Renal cortical epithelial cell (primary cell): ENCODE measurements at regions not wholly inside any gene's neighbourhood (a gene's known extent, or its start where the extent isn't known, plus 50 kb on each side); places are given as distances from the start of the nearest gene placed in this dataset.
"Not testable (repeated sequence)": the region's sequence is repeated elsewhere in the genome, so short reads cannot be mapped to it uniquely, and the experiment has no call there.

Experiments
- DNase-seq: peaks from one replicate; pipeline ENCODE4 v3.0.0-alpha.2; 2011; ENCODE audit warnings: low read depth

DNA sequence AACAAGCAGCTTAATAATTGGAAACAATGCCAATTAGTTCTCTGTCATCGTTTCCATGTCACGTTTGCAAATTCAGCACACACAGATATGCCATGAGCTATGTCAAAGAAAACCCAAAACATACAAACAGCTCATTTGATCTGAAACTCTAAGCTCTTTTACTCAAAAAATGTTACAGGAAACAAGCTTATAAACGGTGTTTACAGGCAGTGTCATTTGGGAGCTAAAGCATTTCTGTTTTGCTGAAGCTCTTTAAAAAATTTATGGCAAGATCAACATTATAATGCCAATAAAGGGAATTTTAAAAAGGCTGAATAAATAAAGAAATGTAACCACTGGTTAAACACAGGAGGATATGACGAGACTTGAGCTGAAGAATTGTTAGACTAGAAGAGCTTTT is 94.0 kb upstream of the HS3ST2 start:
- no peak for DNase-seq

DNA sequence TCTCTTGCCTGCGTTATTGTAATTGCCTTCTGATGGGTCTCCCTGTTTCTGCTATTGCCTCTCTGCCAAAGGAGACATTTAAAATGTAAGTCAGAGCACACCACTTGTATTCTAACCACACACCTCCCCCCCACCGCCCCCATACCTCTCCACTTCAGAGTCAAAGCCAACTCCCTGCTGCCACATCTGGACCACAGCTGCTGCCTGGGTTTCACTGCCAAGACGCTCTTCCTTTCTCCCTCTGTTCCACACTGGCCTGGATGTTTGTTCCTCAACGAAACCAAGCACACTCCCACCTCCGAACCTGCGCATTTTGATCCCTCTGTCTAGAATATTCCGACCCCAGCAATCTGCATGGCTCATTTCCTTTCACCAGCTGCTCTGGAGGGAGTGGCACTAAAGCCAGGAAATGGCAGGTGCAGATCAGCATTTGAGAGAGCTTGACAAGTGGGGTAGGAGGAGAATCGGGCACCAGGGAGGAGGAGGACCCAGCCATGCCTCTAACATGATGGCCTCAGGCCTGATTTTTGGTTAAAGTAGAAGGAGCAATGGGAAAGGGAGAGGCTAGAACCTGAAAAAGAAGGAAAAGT is 92.4 kb upstream of the HS3ST2 start:
- DNase-seq, result no peak

DNA sequence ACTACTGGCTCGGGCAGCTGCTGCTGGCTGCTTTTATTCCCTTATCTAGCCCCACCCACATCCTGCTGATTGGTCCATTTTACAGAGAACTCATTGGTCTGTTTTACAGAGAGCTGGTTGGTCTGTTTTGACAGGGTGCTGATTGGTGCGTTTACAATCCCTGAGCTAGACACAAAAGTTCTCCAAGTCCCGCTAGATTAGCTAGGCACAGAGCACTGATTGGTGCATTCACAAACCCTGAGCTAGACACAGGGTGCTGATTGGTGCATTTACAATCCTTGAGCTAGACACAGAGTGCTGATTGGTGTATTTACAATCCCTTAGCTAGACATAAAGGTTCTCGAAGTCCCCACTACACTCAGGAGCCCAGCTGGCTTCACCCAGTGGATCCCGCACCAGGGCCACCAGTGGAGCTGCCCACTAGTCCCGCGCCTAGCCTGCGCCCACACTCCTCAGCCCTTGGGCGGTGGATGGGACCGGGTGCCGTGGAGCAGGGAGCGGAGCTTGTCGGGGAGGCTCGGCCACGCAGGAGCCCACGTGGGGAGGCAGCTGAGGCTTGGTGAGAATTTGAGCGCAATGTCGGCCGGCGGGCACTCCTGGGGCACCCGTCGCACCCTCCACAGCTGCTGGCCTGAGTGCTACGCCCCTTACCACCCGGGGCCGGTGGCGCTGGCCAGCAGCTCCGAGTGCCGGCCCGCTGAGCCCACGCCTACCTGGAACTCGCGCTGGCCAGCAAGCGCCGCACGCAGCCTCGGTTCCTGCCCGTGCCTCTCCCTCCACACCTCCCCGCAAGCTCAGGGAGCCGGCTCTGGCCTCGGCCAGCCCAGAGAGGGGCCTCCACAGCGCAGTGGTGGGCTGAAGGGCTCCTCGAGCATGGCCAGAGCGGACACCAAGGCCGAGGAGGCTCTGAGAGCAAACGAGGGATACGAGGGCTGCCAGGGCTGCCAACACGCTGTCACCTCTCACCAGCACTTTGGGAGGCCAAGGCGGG is 91.1 kb upstream of the HS3ST2 start:
- DNase-seq, result not testable (repeated sequence)

DNA sequence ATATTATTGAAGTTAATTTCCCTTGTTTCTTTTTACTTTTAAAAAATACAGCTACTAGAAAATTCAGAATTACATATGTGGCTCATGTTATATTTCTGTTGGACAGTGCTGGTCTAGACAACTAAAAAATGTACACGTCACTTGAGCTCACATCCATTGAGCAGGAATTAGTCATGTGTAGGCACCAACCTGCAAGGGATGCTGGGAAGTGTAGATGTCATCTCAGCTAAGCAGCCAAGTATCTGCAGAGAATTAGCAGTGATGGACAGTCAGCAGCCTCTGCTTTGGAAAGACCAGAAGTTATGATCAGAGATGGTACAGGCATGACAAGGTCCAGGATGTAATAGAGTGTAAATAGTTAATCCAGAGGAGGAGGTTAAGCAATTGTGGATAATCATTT is 87.1 kb upstream of the HS3ST2 start:
- DNase-seq, result no peak

DNA sequence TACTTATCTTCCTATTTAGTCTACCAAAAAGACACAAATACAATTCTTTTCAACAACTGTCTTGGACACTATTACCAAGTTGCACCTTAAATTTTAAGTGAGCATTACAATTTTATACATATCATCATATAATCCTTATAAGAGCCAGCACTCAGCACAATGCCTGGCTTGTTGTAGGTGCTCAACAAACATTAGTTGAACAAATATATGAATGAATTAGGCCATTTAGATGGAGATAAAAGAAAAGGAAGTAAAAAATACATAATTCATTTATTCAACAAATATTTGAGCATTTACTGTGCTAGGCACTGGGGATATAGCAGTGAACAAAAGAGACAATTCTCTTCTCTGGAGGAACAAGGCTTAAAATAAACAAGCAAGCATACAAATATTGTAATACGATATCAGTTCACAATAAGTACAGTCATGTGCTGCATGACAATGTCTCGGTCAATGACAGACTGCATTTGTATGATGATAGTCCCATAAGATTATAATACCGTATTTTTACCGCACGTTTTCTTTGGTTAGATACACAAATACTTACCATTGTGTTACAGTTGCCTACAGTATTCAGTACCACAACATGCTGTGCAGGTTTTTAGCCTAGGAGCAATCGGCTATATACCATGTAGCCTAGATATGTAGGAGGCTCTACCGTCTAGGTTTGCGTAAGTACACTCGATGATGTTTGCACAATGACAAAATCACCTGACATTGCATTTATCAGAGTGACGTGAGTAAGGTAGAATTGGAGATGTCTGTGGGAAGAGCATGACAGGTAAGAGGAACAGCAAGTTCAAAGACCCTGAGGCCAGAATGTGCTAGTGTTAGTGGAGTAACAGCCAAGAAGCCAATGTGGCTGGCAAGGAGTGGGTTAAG is 86.4 kb upstream of the HS3ST2 start:
- DNase-seq, result no peak

DNA sequence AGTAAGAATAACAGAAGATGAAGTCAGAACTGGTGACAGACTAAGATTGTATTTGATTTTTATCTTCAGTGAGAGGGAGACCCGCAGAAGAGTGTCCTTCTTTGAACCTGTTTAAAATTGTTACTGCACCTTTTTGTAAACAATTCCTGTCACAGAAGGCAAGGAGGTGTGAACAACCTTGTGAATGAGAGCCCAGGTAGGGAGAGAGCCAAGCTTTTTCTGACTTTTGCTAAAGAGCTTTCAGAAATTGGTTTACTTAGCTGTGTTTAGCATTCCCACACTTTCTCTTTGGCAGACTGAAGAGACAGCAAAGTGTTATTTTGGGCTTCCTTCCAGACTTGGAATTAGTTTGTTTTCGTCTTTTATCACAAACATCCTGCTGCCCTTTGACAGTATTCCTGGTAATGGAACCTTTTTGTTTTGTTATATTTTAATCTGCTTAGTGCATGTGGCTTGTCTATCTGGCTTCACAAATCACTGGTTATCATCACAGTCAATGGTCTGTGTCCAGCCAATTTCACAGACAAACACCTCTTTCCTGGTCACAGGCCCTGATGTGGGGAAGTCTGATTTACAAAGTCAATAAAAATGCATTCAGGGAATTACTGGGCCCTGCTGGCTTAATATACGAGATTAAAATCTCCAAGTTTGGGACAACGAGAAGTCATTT is 85.7 kb upstream of the HS3ST2 start:
- DNase-seq, result no peak

DNA sequence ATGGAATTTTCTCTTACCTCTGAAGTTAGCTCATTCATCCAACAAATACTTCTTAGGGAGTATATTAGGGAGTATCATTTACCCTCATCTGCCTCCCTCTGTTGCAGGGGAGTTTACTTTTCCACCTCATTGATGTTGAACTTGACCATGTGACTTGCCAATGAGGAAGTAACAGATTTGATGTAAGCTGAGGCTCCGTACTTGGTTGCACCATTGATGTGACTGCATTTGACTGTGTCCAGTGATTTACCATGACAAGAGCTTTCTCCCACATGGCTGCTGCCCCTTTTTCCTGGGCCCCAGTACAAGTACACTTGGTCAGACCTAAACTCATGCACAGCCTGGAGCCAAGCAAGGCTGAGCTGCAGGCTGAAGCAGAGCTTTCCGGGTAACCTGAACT is 81.6 kb upstream of the HS3ST2 start:
- no peak for DNase-seq

DNA sequence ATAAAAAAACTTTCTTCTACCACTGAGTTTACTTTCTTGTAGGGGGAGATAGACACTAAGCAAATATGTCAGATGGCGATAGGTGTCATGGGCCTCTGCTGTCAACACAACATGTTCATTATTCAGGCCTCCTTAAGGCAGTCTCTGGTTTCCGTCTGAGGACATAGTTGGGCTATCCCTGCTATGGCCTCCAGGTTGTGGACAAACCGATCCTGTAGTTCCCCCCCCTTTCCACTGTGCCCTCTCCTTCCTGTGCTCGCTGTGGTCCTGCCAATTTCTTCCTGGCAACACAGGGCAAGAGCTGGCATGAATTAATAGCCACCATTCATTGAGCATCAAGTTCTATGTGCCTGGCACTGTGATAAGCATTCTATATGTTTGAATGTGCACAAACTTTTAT is 81.0 kb upstream of the HS3ST2 start:
- DNase-seq, result no peak

DNA sequence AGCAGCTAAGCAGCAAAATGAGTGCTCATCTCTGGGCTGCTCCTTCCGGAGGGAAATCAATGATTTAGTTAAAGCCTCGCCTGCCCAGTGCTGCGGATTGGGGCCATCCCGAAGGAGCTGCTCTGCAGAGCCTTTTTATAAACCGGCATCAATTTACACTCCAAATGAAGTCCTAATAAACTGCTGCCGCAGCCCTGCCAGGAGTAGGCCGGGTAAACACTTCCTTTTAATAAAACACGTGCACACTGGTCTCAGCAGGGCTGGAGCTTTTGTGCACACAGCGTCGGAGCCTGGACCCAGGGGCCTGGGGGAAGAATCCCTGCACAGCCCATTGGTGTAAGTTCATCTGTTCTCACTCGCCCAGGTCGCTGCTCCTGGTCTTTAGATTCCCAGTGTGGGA is 79.6 kb upstream of the HS3ST2 start:
- DNase-seq, result no peak

DNA sequence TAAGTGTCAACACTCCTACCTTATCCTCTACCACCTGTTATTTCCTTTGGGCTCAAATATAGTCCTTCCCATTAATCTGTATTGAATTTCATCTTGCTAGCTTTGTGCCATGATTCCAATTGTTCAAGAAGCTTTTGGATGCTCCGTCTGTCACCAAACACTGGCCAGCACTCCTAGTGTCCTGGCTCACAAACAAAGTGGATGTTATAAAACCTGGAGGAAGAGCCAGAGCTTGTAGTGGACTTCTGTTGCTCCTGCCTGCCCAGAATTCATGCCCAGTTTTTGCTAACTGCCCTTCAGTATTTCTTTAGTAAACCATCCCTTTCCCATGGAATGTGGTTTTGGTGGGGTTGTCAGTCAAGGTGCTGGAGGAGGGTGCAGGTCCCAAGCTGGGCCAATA is 77.2 kb upstream of the HS3ST2 start:
- no peak for DNase-seq

DNA sequence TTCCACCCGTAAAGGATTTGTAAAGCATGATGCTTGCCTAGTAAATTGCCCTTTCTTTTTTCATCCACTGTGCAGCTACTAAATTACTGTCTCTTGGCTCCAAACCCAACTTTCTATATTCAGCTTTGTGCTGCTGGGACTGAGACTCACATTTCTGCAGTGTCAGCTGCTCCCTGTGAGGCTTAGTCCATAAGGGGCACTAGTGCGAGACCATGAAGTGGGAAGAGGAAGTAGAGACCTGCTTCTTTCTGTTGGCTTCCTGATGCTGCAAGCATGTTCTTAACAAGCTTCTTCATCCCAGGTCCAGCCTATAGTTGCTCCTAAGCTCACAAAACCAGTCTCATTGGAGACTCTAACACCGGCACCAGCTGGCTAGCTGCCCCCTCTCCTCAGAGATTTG is 74.9 kb upstream of the HS3ST2 start:
- DNase-seq, result no peak

DNA sequence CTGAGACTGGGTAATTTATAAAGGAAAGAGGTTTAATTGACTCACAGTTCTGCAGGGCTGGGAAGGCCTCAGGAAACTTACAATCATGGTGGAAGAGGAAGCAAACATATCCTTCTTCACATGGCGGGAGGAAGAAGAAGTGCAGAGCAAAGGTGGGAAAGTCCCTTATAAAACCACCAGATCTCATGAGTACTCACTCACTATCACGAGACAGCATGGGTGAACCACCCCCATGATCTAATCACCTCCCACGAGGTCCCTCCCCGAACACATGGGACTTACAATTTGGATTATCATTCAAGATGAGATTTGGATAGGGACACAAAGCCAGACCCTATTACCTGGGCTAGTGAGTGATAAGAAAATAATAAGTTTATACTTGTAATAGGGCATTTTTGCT is 70.6 kb upstream of the HS3ST2 start:
- DNase-seq, result no peak

DNA sequence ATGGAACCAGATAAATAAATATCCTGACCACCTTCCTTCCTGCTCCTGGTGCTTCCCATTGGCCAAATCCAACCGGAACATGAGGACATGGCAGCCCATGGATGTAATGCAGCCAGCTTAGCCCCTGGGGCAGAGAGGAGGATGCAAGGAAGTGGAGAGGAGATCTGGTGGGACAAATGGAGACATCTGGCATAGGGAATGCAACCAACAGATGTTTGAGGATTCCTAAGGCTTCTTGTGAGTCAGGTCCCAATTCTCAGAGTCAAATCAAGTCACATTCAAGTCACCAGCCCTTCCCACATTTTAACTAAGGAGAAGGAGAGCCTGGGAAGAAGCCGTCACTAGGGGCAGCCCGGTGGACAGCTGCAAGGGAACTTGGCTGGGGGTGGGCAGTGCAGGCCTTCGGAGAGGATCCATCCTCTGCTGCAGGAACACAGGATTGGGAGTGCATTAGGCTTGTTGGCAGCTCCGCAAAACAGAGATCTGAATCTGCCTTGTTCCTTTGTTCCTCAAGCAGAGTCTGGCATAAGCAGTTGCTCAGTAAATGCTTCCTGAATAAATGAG is 62.8 kb upstream of the HS3ST2 start:
- DNase-seq, result no peak

DNA sequence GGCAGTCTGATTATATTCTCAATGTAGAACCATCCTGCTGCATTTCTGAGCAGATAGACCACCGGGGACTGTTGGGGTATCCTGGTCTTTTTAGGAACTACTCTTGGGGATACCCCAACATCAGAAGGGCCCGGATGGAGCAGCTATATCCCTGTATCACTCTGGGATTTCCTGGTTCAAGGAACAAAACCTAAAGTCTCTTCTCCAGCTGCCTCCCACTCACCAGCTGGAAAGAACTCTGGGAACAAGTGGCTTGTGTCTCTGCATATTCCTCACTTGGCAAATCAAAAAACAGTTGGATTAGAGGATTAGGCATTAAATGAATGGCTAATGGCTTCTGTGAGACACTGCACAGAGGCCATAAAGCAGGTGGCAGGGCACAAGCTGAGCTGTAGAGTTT is 62.3 kb upstream of the HS3ST2 start:
- DNase-seq, result no peak

DNA sequence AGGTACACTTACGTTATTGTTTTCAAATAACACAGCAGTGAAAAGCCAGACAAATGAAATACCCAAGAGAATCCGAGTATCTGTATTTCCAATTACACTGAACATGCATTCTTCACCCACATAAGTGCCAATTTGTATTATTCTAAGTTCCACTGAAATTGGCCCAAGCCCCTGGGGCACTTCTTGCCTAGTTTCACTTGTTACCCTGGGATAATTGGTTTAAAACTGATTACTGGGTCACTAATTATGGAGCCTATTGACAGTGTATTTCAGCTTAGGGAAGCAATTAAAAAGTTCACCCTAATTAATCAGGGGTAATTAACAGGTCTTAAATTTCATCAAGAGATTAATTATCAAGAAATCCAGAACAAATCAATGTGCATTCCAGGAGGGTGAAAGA is 60.5 kb upstream of the HS3ST2 start:
- DNase-seq, result no peak

DNA sequence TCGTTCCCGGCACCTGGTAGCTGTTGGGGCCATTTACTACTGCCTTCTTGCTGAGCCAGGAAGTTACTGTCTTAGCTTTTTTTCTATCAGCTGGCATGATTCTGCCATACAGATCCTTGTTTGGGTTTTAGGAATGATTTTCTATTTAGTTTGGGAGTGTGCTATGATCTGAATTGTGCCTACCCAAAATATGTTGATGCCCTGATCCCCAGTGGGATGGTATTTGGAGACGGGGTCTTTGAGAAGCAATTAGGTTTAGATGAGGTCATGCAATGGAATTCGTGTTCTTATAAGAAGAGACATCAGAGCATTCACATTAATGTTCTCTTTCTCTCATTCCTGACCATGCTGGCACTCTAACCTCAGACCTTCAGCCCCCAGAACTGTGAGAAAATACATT is 59.4 kb upstream of the HS3ST2 start:
- no peak for DNase-seq

DNA sequence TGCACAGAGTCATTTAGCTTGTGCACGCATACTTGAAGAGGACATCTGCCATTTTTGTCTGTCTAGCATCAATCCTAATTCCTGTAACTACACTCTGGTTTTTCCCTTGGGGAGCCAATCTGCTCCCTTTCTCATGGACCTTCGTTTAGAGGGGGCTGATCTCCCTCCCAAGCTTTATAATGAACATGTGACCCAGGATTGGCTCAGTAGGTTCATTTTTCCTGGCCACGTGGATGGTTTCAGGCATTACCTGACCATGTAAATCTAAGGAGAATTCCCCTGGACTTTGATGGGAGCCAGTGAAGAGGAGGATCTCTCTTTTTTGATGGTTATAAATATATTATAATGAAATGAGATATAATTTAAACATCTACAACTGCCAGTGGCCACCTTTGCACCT is 56.8 kb upstream of the HS3ST2 start:
- DNase-seq, result no peak

DNA sequence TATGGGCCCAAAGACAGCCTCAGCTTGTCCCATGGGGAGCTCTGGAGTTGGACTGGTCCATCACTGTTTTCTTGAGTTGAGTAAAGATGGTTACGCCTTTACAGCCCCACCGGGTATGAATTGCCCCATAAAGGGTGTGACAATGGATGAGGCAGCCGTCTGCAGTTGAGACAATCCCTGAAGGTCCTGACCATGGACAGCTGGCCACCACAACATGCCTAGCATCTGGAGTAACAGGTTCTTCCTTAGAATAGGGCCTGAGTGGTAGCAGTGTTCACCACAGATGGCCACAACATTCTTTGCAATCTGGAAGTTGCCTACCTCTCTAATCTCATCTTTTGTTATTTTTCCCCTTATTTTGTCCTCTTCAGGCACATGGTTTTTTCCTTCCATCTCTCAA is 51.5 kb upstream of the HS3ST2 start:
- no peak for DNase-seq

DNA sequence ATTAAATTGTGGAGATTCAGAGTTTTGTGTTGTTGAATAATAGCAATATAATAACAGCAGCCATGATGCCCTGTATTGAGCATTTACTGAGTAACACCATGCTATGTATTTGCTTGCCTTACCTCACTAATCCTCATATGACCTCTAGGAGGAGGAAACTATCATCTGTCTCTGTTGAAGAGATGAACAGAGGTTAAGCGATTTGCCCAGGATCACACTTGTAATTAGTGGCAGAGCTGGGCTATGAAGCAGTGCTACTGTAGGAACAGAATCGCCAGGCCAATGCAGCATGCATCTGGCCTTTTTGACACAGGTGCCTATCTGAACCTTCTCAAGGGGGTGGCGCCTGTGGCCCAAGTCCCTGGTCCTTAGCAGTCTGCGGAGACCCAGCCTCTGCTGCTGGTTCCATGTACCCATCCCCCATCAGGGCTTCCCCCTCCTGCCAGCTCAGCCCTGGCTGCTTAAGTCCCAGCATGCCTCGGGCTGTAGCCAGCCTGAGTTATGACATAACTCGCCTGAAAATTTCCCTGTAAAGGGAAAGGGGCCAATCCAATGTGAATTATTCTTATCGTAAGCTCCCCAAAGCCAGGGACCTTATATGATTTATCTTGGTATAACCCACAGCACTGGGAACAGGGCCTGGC is 50.4 kb upstream of the HS3ST2 start:
- no peak for DNase-seq
